CD4-positive, alpha-beta T cell treated with Interleukin-4 for 4 hours (primary cell): ENCODE measurements at regions not wholly inside any gene's neighbourhood (a gene's known extent, or its start where the extent isn't known, plus 50 kb on each side); places are given as distances from the start of the nearest gene placed in this dataset.

Source experiments
- DNase-seq: peaks from one replicate; pipeline ENCODE4 v3.0.0-alpha.2; 2020

- no peak for DNase-seq
Observed at GRCh38 chr20:24764027-24764793, 184.9 kb upstream of the CST7 start.

- DNase-seq: no peak
Observed at GRCh38 chr20:24764794-24765202, 184.3 kb upstream of the CST7 start.

- no peak for DNase-seq
Observed at GRCh38 chr20:24765316-24766142, 183.5 kb upstream of the CST7 start.

GRCh38 chr20:24766143-24766527 is 182.9 kb upstream of the CST7 start:
- DNase-seq: no peak

- DNase-seq: no peak
Observed at GRCh38 chr20:24766826-24767622, 182.0 kb upstream of the CST7 start.

GRCh38 chr20:24767623-24768100 is 181.4 kb upstream of the CST7 start:
- no peak for DNase-seq

GRCh38 chr20:24768201-24768636 is 180.8 kb upstream of the CST7 start:
- no peak for DNase-seq

- DNase-seq: no peak
Observed at GRCh38 chr20:24768713-24769601, 180.1 kb upstream of the CST7 start.

GRCh38 chr20:24769878-24770627 is 179.0 kb upstream of the CST7 start:
- DNase-seq: no peak

GRCh38 chr20:24770628-24771541 is 178.2 kb upstream of the CST7 start:
- DNase-seq: no peak

GRCh38 chr20:24771542-24772061 is 177.5 kb upstream of the CST7 start:
- DNase-seq: no peak

GRCh38 chr20:24772667-24773066 is 176.4 kb upstream of the CST7 start:
- DNase-seq: no peak

GRCh38 chr20:24773168-24773567 is 175.9 kb upstream of the CST7 start:
- no peak for DNase-seq

- DNase-seq: no peak
Observed at GRCh38 chr20:24773751-24774201, 175.3 kb upstream of the CST7 start.

- no peak for DNase-seq
Observed at GRCh38 chr20:24775966-24776365, 173.1 kb upstream of the CST7 start.

- DNase-seq: no peak
Observed at GRCh38 chr20:24776755-24777271, 172.3 kb upstream of the CST7 start.

GRCh38 chr20:24777746-24778145 is 171.3 kb upstream of the CST7 start:
- DNase-seq: no peak

GRCh38 chr20:24778585-24779031 is 170.5 kb upstream of the CST7 start:
- DNase-seq: no peak

- DNase-seq: no peak
Observed at GRCh38 chr20:24779131-24779530, 169.9 kb upstream of the CST7 start.

- DNase-seq: no peak
Observed at GRCh38 chr20:24779946-24780345, 169.1 kb upstream of the CST7 start.
